Activated gamma-delta T cell treated with Interleukin-2 at 50 U/mL for 16 hours (primary cell): ENCODE measurements at regions not wholly inside any gene's neighbourhood (a gene's known extent, or its start where the extent isn't known, plus 50 kb on each side); places are given as distances from the start of the nearest gene placed in this dataset.
"Not testable (repeated sequence)": the region's sequence is repeated elsewhere in the genome, so short reads cannot be mapped to it uniquely, and the experiment has no call there.

Source experiments
- DNase-seq: peaks from one replicate; pipeline ENCODE4 v3.0.0-alpha.2; 2020

- DNase-seq, result no peak
These were observed 1071.6 kb downstream of the PLOD2 start for GRCh38 chr3:145089337-145089736.

GRCh38 chr3:145094355-145094941 lies 1066.5 kb downstream of the PLOD2 start:
- DNase-seq, result no peak

GRCh38 chr3:145111141-145111540 lies 1049.8 kb downstream of the PLOD2 start:
- not testable (repeated sequence) for DNase-seq

- no peak for DNase-seq
These were observed 1044.2 kb downstream of the PLOD2 start for GRCh38 chr3:145116769-145117168.

- no peak for DNase-seq
These were observed 1042.7 kb downstream of the PLOD2 start for GRCh38 chr3:145118303-145118702.

GRCh38 chr3:145124900-145125678 lies 1035.9 kb downstream of the PLOD2 start:
- no peak for DNase-seq

GRCh38 chr3:145133281-145133680 lies 1027.7 kb downstream of the PLOD2 start:
- no peak for DNase-seq

GRCh38 chr3:145134738-145135137 lies 1026.2 kb downstream of the PLOD2 start:
- DNase-seq, result no peak

DNA sequence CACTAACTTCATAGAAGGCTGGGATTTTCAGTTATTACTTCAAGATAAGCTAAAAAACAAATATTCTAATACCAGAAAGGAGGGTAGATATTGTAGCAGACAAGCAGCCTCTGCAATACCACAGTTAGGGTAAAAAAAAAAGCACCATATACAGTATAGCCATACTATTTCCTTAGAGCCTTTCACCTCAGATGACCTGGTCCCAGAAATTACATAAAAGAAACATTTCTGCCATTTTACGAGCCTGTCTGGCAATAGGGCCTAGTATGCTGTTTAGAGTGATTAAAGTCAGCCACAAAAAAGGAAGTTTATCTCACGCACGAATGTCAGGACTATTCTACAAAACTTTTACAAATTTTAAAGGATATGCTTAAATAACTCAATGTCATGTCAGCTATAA lies 1016.6 kb downstream of the PLOD2 start:
- DNase-seq, result no peak

DNA sequence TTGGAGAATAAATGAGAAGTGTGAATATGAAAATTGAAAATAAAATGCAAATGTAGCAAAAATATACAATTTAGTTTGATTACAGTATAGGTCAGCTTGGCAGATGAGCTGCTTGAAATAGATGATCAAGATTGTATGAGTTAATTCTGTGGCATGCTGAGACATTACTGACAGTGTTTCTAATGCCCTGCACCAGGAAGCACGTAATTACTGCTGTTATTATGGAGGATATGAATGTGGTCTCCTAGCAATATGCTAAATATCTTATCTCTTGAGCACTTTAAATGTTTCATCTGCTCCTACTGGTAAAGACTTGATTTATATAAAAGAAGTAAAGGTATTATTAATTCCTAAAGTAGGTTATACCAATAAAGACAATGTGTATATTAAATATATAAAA lies 1015.5 kb downstream of the PLOD2 start:
- no peak for DNase-seq

- DNase-seq, result no peak
These were observed 1001.3 kb downstream of the PLOD2 start for GRCh38 chr3:145159640-145160039.

DNA sequence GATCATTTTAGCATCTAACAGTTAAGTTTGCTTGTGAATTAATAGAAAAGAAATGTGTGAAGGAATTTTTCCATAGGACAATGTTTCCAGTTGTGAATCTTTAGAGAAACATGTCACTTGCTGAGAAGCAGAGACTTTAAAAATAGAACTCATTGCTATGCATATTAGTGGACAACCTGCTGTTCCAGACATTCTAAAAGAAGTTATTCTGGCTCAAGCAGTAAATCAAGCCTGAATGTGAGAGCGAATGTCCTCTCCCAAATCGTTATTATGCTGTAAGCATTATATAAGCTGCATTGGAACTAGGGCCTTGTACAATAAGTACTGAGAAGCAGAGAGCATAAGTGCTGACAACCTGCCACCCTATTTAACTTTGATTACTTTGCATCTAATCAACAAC lies 990.9 kb downstream of the PLOD2 start:
- DNase-seq, result no peak

GRCh38 chr3:145175626-145176025 lies 985.4 kb downstream of the PLOD2 start:
- DNase-seq, result no peak

DNA sequence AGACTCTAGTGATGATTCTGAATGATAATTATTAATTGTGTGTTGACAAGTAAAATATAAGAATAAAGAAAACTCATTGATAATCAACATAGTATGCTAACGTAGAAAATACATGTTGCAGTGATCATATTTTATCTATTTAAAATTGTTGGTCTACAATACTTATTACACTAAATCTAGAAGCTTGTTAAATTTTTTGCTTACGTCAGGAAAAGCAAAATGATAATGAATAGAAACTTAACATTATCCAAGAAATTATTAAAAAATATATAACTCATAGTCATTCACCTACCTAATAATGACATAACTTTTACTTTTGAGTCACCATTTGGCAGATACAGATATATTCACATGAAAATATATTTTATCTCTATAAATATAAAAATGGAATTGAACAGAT lies 984.1 kb downstream of the PLOD2 start:
- no peak for DNase-seq

- DNase-seq, result no peak
These were observed 983.2 kb downstream of the PLOD2 start for GRCh38 chr3:145177828-145178227.

- no peak for DNase-seq
These were observed 978.6 kb downstream of the PLOD2 start for GRCh38 chr3:145182196-145182911.

- DNase-seq, result no peak
These were observed 977.7 kb downstream of the PLOD2 start for GRCh38 chr3:145183261-145183660.

DNA sequence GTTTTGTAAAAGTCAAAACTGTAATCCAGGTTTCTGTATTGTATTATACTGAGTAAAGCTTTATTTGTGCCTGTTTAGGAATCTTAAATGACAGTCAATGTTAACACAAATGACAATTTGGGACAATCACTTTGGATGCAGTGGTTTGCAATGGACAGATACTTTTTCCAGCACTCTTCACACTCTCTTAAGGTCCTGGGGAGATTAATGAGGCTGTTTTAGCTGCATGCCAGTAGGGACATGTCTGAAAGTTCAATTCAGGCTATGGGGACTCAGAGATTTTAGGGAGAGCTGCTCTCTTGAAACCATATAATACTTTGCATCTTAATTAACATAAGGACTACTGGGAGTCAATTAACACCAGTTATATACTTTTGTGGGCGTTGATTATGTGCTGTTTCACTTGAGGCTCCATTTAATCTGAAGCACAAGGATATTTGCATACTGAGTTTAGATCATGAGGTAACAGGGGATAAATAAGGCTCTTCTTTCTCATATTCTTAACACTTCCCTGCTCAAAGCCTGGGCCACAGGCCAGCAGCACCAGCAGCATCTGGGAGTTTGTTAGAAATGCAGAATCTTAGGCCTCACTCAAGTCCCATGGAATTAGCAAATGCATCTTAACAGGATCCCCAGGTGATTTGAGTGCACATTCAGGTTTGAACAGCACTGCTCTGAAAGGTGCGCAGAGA lies 972.8 kb downstream of the PLOD2 start:
- DNase-seq, result no peak

- DNase-seq, result no peak
These were observed 970.8 kb downstream of the PLOD2 start for GRCh38 chr3:145190138-145190537.

- no peak for DNase-seq
These were observed 970.2 kb downstream of the PLOD2 start for GRCh38 chr3:145190761-145191160.

- no peak for DNase-seq
These were observed 969.4 kb downstream of the PLOD2 start for GRCh38 chr3:145191543-145191942.

- no peak for DNase-seq
These were observed 963.7 kb downstream of the PLOD2 start for GRCh38 chr3:145197051-145197820.

- no peak for DNase-seq
These were observed 963.2 kb downstream of the PLOD2 start for GRCh38 chr3:145197821-145198220.
